ENCODE measurements at regions not wholly inside any gene's neighbourhood (a gene's known extent, or its start where the extent isn't known, plus 50 kb on each side); places are given as distances from the start of the nearest gene placed in this dataset.

DNA sequence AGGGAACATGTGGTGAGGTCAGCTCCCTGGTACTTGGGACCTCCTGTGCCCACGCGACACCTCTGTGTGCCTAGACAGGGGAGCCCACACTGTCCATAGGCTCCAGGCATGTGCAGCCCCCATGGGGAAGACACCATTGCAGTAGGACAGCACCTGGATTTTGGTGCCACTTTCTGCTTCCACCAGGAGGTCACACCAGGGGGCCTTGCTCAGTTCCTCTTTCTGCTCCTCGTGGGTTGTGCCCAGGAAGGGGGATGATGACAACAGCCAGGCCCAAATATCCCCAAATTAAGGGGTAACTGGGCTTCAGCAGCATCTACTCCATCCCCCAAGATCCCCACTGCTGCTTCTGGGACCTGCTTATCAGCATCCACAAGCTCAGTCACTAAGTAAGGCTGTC, 358.2 kb upstream of the KAZN start:
- H3K9me3 Mint-ChIP-seq = no peaks in the 10 kb centered on the region
- no peaks in the 10 kb centered on the region for H3K36me3 Mint-ChIP-seq
- DNase-seq (ENCODE audit: low spot score in 2 of 2, unreplicated experiment in 2 of 2) = no peak
- no peak overlapping the region for H3K27ac Mint-ChIP-seq
- no peaks in the 10 kb centered on the region for H3K4me1 Mint-ChIP-seq
- H3K27me3 Mint-ChIP-seq (ENCODE audit: low read depth) = peaks cover 53% of the 10 kb centered on the region
- H3K4me3 Mint-ChIP-seq = no peak overlapping the region
- TF ChIP-seq, protein P1, sequence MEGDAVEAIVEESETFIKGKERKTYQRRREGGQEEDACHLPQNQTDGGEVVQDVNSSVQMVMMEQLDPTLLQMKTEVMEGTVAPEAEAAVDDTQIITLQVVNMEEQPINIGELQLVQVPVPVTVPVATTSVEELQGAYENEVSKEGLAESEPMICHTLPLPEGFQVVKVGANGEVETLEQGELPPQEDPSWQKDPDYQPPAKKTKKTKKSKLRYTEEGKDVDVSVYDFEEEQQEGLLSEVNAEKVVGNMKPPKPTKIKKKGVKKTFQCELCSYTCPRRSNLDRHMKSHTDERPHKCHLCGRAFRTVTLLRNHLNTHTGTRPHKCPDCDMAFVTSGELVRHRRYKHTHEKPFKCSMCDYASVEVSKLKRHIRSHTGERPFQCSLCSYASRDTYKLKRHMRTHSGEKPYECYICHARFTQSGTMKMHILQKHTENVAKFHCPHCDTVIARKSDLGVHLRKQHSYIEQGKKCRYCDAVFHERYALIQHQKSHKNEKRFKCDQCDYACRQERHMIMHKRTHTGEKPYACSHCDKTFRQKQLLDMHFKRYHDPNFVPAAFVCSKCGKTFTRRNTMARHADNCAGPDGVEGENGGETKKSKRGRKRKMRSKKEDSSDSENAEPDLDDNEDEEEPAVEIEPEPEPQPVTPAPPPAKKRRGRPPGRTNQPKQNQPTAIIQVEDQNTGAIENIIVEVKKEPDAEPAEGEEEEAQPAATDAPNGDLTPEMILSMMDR (IDR thresholded peaks at IDR 0.05; ENCODE audit: unreplicated experiment) = no peak

DNA sequence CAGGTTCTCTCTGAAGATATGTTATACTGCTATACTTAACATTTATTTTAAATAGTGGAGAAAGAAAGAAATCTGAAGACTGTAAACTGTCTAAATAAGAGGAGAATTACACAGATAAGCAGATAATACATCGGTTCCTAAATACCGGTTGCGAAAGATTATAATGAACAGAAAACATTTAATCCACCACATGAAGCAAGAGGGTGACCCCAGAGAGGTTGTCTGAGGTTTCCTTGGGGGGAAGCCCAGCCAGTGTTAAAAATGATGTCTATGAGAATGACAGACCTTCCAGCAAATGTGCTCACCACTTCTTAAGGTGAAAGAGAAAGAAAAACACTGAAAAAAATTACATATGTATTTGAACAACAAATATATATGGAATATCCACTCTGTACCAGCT, 356.4 kb upstream of the KAZN start:
- H3K4me3 Mint-ChIP-seq = no peak overlapping the region
- H3K27me3 Mint-ChIP-seq (ENCODE audit: low read depth) = peaks cover 48% of the 10 kb centered on the region
- H3K4me1 Mint-ChIP-seq = no peaks in the 10 kb centered on the region
- H3K27ac Mint-ChIP-seq = no peak overlapping the region
- no peaks in the 10 kb centered on the region for H3K36me3 Mint-ChIP-seq
- no peaks in the 10 kb centered on the region for H3K9me3 Mint-ChIP-seq
- TF ChIP-seq, protein P1 (IDR thresholded peaks at IDR 0.05; ENCODE audit: unreplicated experiment) = no peak
- no peak for DNase-seq (ENCODE audit: low spot score in 2 of 2, unreplicated experiment in 2 of 2)

DNA sequence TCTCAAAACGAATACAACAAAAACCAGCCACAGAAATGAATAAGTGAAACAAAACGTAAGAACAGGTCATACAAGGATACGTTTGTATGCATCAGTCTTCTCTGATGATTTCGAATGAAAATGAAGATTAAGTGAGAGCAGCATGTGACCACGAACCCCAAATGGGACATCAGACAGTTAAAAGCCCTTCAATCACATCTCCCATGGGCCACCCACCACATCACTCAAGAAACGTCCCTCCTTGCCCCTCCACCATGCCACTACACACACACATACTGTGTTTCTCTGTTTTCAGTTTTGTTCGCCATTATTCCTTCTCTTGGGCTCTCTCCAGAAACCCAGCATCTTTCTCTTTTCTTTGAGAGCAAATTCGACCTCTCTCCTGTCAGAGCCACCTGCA, 355.6 kb upstream of the KAZN start:
- no peak overlapping the region for H3K4me3 Mint-ChIP-seq
- TF ChIP-seq, protein P1 (IDR thresholded peaks at IDR 0.05; ENCODE audit: unreplicated experiment) = no peak
- H3K4me1 Mint-ChIP-seq = no peaks in the 10 kb centered on the region
- no peak overlapping the region for H3K27ac Mint-ChIP-seq
- peaks cover 56% of the 10 kb centered on the region for H3K27me3 Mint-ChIP-seq (ENCODE audit: low read depth)
- no peaks in the 10 kb centered on the region for H3K36me3 Mint-ChIP-seq
- no peaks in the 10 kb centered on the region for H3K9me3 Mint-ChIP-seq
- DNase-seq (ENCODE audit: low spot score in 2 of 2, unreplicated experiment in 2 of 2) = no peak

DNA sequence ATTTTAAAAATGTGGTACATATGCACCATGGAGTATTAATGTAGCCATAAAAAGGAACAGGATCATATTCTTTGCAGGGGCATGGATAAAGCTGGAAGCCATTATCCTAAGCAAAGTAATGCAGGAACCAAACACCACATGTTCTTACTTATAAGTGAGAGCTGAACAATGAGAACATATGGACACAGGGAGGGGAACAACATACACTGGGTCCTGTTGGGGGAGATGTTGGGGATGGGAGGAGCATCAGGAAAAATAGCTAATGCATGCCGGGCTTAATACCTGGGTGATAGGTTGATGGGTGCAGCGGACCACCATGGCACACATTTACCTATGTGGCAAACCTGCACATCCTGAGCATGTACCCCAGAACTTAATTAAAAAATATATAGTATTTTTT, 352.5 kb upstream of the KAZN start:
- Mint-ChIP-seq H3K27me3 (ENCODE audit: low read depth) (peaks cover 69% of the 10 kb centered on the region), H3K27ac (no peak overlapping the region), H3K36me3 (no peaks in the 10 kb centered on the region), H3K4me1 (no peaks in the 10 kb centered on the region), H3K9me3 (no peaks in the 10 kb centered on the region), H3K4me3 (no peak overlapping the region)
- TF ChIP-seq, protein P1 (IDR thresholded peaks at IDR 0.05; ENCODE audit: unreplicated experiment) = no peak
- DNase-seq (ENCODE audit: low spot score in 2 of 2, unreplicated experiment in 2 of 2) = no peak

DNA sequence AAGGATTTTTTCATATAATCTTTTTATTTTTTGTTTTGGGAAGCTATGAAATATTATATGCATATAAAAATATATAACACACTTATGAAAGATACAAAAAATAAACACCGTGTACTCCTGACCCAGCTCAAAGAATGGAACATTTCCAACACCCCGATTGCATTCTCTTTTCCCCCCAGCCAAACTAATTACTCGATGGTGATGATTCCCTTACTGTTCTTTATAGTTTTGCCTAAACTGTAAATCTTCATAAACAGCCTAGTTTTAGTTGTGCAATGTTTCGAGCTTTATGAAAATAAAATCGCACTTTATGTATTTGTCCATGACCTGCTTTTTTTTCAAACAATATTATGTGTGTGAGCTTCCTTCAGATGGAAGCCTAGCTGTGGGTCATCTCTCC, 352.0 kb upstream of the KAZN start:
- Mint-ChIP-seq H3K9me3 (no peaks in the 10 kb centered on the region), H3K27me3 (ENCODE audit: low read depth) (peaks cover 67% of the 10 kb centered on the region), H3K4me3 (no peak overlapping the region), H3K4me1 (no peaks in the 10 kb centered on the region), H3K36me3 (no peaks in the 10 kb centered on the region), H3K27ac (no peak overlapping the region)
- no peak for DNase-seq (ENCODE audit: low spot score in 2 of 2, unreplicated experiment in 2 of 2)
- TF ChIP-seq, protein P1 (IDR thresholded peaks at IDR 0.05; ENCODE audit: unreplicated experiment) = no peak

DNA sequence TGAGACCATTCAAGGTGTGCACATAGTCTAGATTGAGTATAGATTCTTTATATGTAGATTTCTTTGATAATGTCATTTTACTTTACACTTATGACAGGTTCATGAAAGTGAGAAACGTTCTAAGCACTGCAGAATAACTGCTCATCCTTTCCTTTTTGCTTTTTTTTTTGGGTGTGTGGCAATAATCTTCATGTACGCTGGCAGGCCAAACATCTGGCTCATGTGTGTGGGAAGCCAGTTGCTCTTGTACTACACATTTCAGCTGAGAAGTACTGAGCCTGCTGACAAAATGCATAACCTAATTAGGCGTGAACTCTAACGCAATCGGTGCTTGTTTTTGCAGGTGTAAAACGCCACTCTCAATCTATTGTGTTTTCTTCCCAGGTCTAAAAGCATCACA, 350.8 kb upstream of the KAZN start:
- H3K36me3 Mint-ChIP-seq = no peaks in the 10 kb centered on the region
- no peak for DNase-seq (ENCODE audit: low spot score in 2 of 2, unreplicated experiment in 2 of 2)
- H3K9me3 Mint-ChIP-seq = no peaks in the 10 kb centered on the region
- TF ChIP-seq, protein P1 (IDR thresholded peaks at IDR 0.05; ENCODE audit: unreplicated experiment) = no peak
- H3K27ac Mint-ChIP-seq = no peak overlapping the region
- peaks cover 59% of the 10 kb centered on the region for H3K27me3 Mint-ChIP-seq (ENCODE audit: low read depth)
- no peak overlapping the region for H3K4me3 Mint-ChIP-seq
- H3K4me1 Mint-ChIP-seq = no peaks in the 10 kb centered on the region

All from mesothelial cell of epicardium (in vitro differentiated cells).